ENCODE measurements at regions not wholly inside any gene's neighbourhood (a gene's known extent, or its start where the extent isn't known, plus 50 kb on each side); places are given as distances from the start of the nearest gene placed in this dataset.

- DNase-seq (ENCODE audit: low read depth) = no peak
These were observed 84.9 kb upstream of the GLIS3 start for GRCh38 chr9:4384750-4385149.

- DNase-seq (ENCODE audit: low read depth) = peak; percentile 42
These were observed 83.0 kb upstream of the GLIS3 start for GRCh38 chr9:4382722-4383317.

GRCh38 chr9:4381744-4382143, 81.9 kb upstream of the GLIS3 start:
- no peak for DNase-seq (ENCODE audit: low read depth)

- DNase-seq (ENCODE audit: low read depth) = no peak
These were observed 80.5 kb upstream of the GLIS3 start for GRCh38 chr9:4380406-4380805.

GRCh38 chr9:4375424-4376200, 75.7 kb upstream of the GLIS3 start:
- peak; percentile 42 for DNase-seq (ENCODE audit: low read depth)

GRCh38 chr9:4371108-4371507, 71.2 kb upstream of the GLIS3 start:
- peak; percentile 94 for DNase-seq (ENCODE audit: low read depth)

- DNase-seq (ENCODE audit: low read depth) = no peak
These were observed 70.6 kb upstream of the GLIS3 start for GRCh38 chr9:4370501-4370900.

GRCh38 chr9:4366591-4367330, 66.9 kb upstream of the GLIS3 start:
- peak; percentile 81 for DNase-seq (ENCODE audit: low read depth)

- DNase-seq (ENCODE audit: low read depth) = no peak
These were observed 65.2 kb upstream of the GLIS3 start for GRCh38 chr9:4365055-4365454.

GRCh38 chr9:4362281-4362680, 62.4 kb upstream of the GLIS3 start:
- DNase-seq (ENCODE audit: low read depth) = no peak

GRCh38 chr9:4359016-4359415, 59.1 kb upstream of the GLIS3 start:
- DNase-seq (ENCODE audit: low read depth) = no peak

GRCh38 chr9:4357929-4358328, 58.1 kb upstream of the GLIS3 start:
- DNase-seq (ENCODE audit: low read depth) = no peak

- DNase-seq (ENCODE audit: low read depth) = no peak
These were observed 56.4 kb upstream of the GLIS3 start for GRCh38 chr9:4356306-4356705.

GRCh38 chr9:4353236-4353635, 53.4 kb upstream of the GLIS3 start:
- no peak for DNase-seq (ENCODE audit: low read depth)

- DNase-seq (ENCODE audit: low read depth) = no peak
These were observed 50.0 kb upstream of the GLIS3 start for GRCh38 chr9:4349816-4350418.
